ENCODE measurements at regions not wholly inside any gene's neighbourhood (a gene's known extent, or its start where the extent isn't known, plus 50 kb on each side); places are given as distances from the start of the nearest gene placed in this dataset.

DNA sequence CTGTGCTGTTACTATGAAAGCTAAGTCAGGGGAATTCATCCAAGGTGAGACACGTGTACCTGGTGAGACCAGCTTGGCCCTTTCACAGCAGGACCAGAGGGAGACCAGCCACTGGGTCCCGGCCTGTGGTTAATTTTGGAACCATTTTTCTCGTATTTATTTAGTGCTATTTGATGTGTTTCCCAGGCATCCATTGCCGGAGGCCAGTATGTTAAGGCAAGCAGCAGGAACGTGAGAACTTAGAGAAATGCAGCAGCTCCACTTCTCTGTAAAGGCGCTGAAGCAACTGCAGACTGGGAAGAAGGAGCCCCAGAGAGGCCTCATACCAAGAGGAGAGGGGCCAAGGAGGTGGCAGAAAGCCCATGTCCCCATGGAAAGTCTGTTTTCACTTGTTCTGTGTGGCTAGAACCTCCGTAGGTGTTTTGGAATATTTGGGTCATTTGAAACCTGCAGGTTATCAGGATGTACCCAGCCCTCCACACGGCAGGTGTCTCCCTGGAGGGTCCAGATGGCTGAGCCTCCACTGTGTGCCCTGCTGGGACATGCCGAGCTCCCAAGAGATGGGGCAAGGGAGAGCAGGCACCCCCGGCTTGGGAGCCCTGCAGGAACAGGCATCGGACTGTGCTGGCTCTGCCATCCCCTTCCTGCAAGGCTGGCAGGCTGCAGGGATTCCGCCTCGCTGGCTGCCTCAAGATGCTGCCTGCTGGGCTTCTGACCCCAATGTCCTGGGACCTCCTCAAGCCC lies 256.0 kb upstream of the RAB6C start:
- Histone ChIP-seq H3K9me3 (ENCODE audit: low read depth) (no peaks in the 10 kb centered on the region), H3K36me3 (no peaks in the 10 kb centered on the region), H3K27me3 (no peaks in the 10 kb centered on the region), H4K20me1 (ENCODE audit: low read depth) (no peaks in the 10 kb centered on the region), H3F3A (ENCODE audit: low read depth) (no peaks in the 10 kb centered on the region), H3K27ac (no peak overlapping the region), H3K9ac (no peak overlapping the region), H3K4me3 (no peak overlapping the region), H3K79me2 (ENCODE audit: low read depth) (no peaks in the 10 kb centered on the region), H3K4me2 (no peak overlapping the region), H2AFZ (replicated peaks) (no peak overlapping the region), H3K4me1 (no peaks in the 10 kb centered on the region)
- H3K4me1 Mint-ChIP-seq, result peaks cover 15% of the 10 kb centered on the region
- no peak for TF ChIP-seq EZH2 (IDR thresholded peaks at IDR 0.05)
- no peak for TF ChIP-seq EZH2phosphoT487 (IDR thresholded peaks at IDR 0.05)
- TF ChIP-seq, protein P1, sequence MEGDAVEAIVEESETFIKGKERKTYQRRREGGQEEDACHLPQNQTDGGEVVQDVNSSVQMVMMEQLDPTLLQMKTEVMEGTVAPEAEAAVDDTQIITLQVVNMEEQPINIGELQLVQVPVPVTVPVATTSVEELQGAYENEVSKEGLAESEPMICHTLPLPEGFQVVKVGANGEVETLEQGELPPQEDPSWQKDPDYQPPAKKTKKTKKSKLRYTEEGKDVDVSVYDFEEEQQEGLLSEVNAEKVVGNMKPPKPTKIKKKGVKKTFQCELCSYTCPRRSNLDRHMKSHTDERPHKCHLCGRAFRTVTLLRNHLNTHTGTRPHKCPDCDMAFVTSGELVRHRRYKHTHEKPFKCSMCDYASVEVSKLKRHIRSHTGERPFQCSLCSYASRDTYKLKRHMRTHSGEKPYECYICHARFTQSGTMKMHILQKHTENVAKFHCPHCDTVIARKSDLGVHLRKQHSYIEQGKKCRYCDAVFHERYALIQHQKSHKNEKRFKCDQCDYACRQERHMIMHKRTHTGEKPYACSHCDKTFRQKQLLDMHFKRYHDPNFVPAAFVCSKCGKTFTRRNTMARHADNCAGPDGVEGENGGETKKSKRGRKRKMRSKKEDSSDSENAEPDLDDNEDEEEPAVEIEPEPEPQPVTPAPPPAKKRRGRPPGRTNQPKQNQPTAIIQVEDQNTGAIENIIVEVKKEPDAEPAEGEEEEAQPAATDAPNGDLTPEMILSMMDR (IDR thresholded peaks at IDR 0.05), result no peak
- H3K27ac Mint-ChIP-seq, result no peak overlapping the region
- DNase-seq (ENCODE audit: low spot score), result no peak
- H3K4me3 Mint-ChIP-seq, result no peak overlapping the region
- no peaks in the 10 kb centered on the region for H3K36me3 Mint-ChIP-seq
- H3K27me3 Mint-ChIP-seq (ENCODE audit: insufficient read depth, low read depth), result peaks cover 10% of the 10 kb centered on the region
- H3K9me3 Mint-ChIP-seq, result no peaks in the 10 kb centered on the region

DNA sequence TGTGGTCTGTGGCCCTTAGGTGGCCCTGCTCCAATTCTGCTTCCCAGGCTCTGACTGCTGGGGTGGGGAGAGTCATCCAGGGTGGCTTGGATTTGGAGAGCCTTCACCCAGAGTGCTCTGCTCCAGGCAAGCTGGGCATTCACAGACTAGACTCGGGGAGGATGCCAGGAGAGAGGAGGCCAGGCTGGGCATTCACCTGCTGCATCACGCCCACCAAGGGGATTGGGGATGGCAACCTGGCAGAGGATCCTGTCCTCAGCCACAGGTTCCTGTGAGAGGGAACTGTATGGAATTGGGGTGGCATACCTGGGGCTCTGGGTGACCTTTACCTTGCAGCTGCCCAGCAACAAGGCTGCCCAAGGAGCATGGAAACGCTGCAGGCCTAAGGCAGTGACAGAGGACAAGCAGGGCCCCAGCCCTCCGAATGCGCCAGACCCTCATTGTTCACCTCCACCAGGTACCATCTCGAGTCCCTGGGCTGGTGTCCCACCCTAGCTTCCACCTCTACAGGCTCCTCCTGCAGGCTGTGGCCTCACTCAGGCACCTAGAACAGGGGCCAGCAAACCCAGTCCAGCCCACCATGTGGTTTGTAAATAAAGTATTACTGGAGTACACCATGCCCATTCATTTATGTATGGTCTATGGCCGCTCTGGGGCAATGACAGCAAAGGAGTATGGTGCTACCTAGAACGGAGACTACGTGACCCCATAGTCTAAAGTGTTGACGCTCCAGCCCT lies 255.3 kb upstream of the RAB6C start:
- no peak for TF ChIP-seq EZH2phosphoT487 (IDR thresholded peaks at IDR 0.05)
- TF ChIP-seq, protein P1 (IDR thresholded peaks at IDR 0.05), result no peak
- TF ChIP-seq EZH2 (IDR thresholded peaks at IDR 0.05), result no peak
- H3K9ac ChIP-seq, result no peak overlapping the region
- no peaks in the 10 kb centered on the region for H4K20me1 ChIP-seq (ENCODE audit: low read depth)
- H3K9me3 ChIP-seq (ENCODE audit: low read depth), result no peaks in the 10 kb centered on the region
- no peak for DNase-seq (ENCODE audit: low spot score)
- H3K27ac Mint-ChIP-seq, result peak overlapping the region; percentile 5
- H2AFZ ChIP-seq (replicated peaks), result no peak overlapping the region
- H3K36me3 Mint-ChIP-seq, result no peaks in the 10 kb centered on the region
- H3K36me3 ChIP-seq, result no peaks in the 10 kb centered on the region
- H3K79me2 ChIP-seq (ENCODE audit: low read depth), result no peaks in the 10 kb centered on the region
- no peak overlapping the region for H3K4me3 Mint-ChIP-seq
- no peaks in the 10 kb centered on the region for H3F3A ChIP-seq (ENCODE audit: low read depth)
- H3K9me3 Mint-ChIP-seq, result no peaks in the 10 kb centered on the region
- H3K27ac ChIP-seq, result no peak overlapping the region
- peaks cover 10% of the 10 kb centered on the region for H3K27me3 Mint-ChIP-seq (ENCODE audit: insufficient read depth, low read depth)
- no peaks in the 10 kb centered on the region for H3K4me1 ChIP-seq
- no peak overlapping the region for H3K4me3 ChIP-seq
- no peaks in the 10 kb centered on the region for H3K27me3 ChIP-seq
- no peak overlapping the region for H3K4me2 ChIP-seq
- H3K4me1 Mint-ChIP-seq, result peaks cover 18% of the 10 kb centered on the region

DNA sequence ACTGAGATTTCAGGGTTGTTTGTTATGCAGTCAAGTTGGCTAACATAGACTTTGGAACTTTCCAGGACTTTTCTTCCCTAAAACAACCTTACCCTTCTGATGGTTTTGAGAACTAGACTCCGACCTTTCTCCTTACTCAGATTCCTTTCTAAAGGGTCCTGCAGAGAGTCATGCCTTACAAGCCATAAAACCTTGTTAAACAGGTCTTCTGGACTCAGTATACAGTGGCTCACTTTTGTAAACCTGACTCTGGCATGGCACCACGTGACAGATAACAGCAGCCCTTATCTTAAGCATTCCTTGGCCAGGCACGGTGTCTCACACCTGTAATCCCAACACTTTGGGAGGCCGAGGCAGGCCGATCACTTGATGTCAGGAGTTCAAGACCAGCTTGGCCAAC lies 253.2 kb upstream of the RAB6C start:
- H3K9me3 Mint-ChIP-seq, result no peaks in the 10 kb centered on the region
- no peak overlapping the region for H3K27ac Mint-ChIP-seq
- Histone ChIP-seq H3K79me2 (ENCODE audit: low read depth) (no peaks in the 10 kb centered on the region), H3K4me2 (no peak overlapping the region), H3K4me3 (no peak overlapping the region), H3F3A (ENCODE audit: low read depth) (no peaks in the 10 kb centered on the region), H4K20me1 (ENCODE audit: low read depth) (no peaks in the 10 kb centered on the region), H3K36me3 (no peaks in the 10 kb centered on the region), H3K4me1 (no peaks in the 10 kb centered on the region), H3K27ac (no peak overlapping the region), H3K9ac (no peak overlapping the region), H3K27me3 (no peaks in the 10 kb centered on the region), H3K9me3 (ENCODE audit: low read depth) (no peaks in the 10 kb centered on the region), H2AFZ (replicated peaks) (no peak overlapping the region)
- DNase-seq (ENCODE audit: low spot score), result no peak
- no peaks in the 10 kb centered on the region for H3K36me3 Mint-ChIP-seq
- H3K4me1 Mint-ChIP-seq, result peaks cover 25% of the 10 kb centered on the region
- TF ChIP-seq EZH2 (IDR thresholded peaks at IDR 0.05), result no peak
- TF ChIP-seq, protein P1 (IDR thresholded peaks at IDR 0.05), result no peak
- TF ChIP-seq EZH2phosphoT487 (IDR thresholded peaks at IDR 0.05), result no peak
- no peak overlapping the region for H3K4me3 Mint-ChIP-seq
- peaks cover 14% of the 10 kb centered on the region for H3K27me3 Mint-ChIP-seq (ENCODE audit: insufficient read depth, low read depth)

All from neural progenitor cell (in vitro differentiated cells).